Erythroblast (primary cell): ENCODE measurements at regions not wholly inside any gene's neighbourhood (a gene's known extent, or its start where the extent isn't known, plus 50 kb on each side); places are given as distances from the start of the nearest gene placed in this dataset.

Experiments used
- GATA1 ChIP-seq: IDR thresholded peaks from 2 replicates; pipeline ENCODE4 v1.6.1; 2011; ENCODE audit warnings: low read depth, mild to moderate bottlenecking, control low read depth, low read length, moderate library complexity
- POLR2A ChIP-seq: IDR thresholded peaks from 2 replicates; pipeline ENCODE4 v1.6.1; 2011; ENCODE audit warnings: mild to moderate bottlenecking, low read length

DNA sequence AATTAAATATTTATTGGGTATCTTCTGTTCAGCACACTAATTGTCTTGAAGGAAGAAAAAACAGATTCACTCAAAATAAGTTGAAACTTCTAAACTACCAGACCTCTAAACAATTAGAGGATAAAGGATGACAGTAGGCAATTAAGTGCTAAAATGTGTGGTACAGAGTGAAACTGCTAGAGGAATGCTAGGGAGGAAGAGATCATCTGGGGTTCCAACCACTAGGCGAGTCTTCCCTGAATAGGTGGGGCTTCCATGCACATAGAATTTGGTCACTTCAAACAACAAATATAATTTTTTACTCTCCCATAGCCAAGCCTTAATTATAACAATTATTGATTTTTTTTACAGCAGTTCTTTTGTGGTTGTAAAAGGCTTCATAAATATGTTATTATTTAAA lies 559.0 kb upstream of the ZEB2 start:
- TF ChIP-seq POLR2A, result no peak
- no peak for TF ChIP-seq GATA1
